ENCODE measurements at regions not wholly inside any gene's neighbourhood (a gene's known extent, or its start where the extent isn't known, plus 50 kb on each side); places are given as distances from the start of the nearest gene placed in this dataset.

GRCh38 chr6:23655525-23655924, 470.5 kb upstream of the NRSN1 start:
- no peak overlapping the region for H3K4me3 ChIP-seq
- H3K27ac ChIP-seq = no peak overlapping the region
- intact Hi-C loops (cut with DNase I; ENCODE audit: low total_unique reads) = no loop called here
- no peaks in the 10 kb centered on the region for H3K4me1 ChIP-seq
- H3K36me3 ChIP-seq = no peaks in the 10 kb centered on the region
- H3K27me3 ChIP-seq = no peaks in the 10 kb centered on the region
- H3K9me3 ChIP-seq = no peaks in the 10 kb centered on the region
- TF ChIP-seq EP300 (IDR thresholded peaks at IDR 0.05) (no peak), POLR2AphosphoS5 (IDR thresholded peaks at IDR 0.05) (no peak), POLR2A (IDR thresholded peaks at IDR 0.05) (no peak), CTCF (IDR thresholded peaks at IDR 0.05) (no peak)
- DNase-seq = peak in 1 of 2 donors; percentile 64
- WGBS, 5 donors = 59 to 77% (median 68%) methylated on average over 3 of the region's 3 CpGs

GRCh38 chr6:23656255-23657194, 469.5 kb upstream of the NRSN1 start:
- intact Hi-C loops (cut with DNase I; ENCODE audit: low total_unique reads) = no loop called here
- Histone ChIP-seq H3K4me1 (no peaks in the 10 kb centered on the region), H3K27ac (no peak overlapping the region), H3K27me3 (no peaks in the 10 kb centered on the region), H3K36me3 (no peaks in the 10 kb centered on the region), H3K4me3 (no peak overlapping the region), H3K9me3 (no peaks in the 10 kb centered on the region)
- WGBS, 5 donors = 76 to 83% (median 81%) methylated on average over 14 of the region's 14 CpGs
- peak in 1 of 2 donors; percentile 39 for DNase-seq
- TF ChIP-seq CTCF (IDR thresholded peaks at IDR 0.05) (no peak), POLR2AphosphoS5 (IDR thresholded peaks at IDR 0.05) (no peak), POLR2A (IDR thresholded peaks at IDR 0.05) (no peak), EP300 (IDR thresholded peaks at IDR 0.05) (no peak)

- Histone ChIP-seq H3K4me1 (no peaks in the 10 kb centered on the region), H3K27ac (no peak overlapping the region), H3K4me3 (no peak overlapping the region), H3K36me3 (no peaks in the 10 kb centered on the region), H3K27me3 (no peaks in the 10 kb centered on the region), H3K9me3 (no peaks in the 10 kb centered on the region)
- TF ChIP-seq POLR2A (IDR thresholded peaks at IDR 0.05) (no peak), CTCF (IDR thresholded peaks at IDR 0.05) (no peak), POLR2AphosphoS5 (IDR thresholded peaks at IDR 0.05) (no peak), EP300 (IDR thresholded peaks at IDR 0.05) (no peak)
- 12 to 20% (median 20%) methylated on average over 2 of the region's 2 CpGs for WGBS, 5 donors
- peak in 1 of 2 donors; percentile 75 for DNase-seq
- intact Hi-C loops (cut with DNase I; ENCODE audit: low total_unique reads) = no loop called here
These were observed 466.9 kb upstream of the NRSN1 start for GRCh38 chr6:23659125-23659524.

GRCh38 chr6:23661549-23661948, 464.5 kb upstream of the NRSN1 start:
- TF ChIP-seq POLR2A (IDR thresholded peaks at IDR 0.05) = no peak
- TF ChIP-seq CTCF (IDR thresholded peaks at IDR 0.05) = no peak
- TF ChIP-seq POLR2AphosphoS5 (IDR thresholded peaks at IDR 0.05) = no peak
- no peak for TF ChIP-seq EP300 (IDR thresholded peaks at IDR 0.05)
- no peak for DNase-seq
- Histone ChIP-seq H3K27ac (no peak overlapping the region), H3K4me1 (no peaks in the 10 kb centered on the region), H3K4me3 (no peak overlapping the region), H3K9me3 (peaks cover 0 to 6% (median 2%) of the 10 kb centered on the region in 4 donors), H3K36me3 (no peaks in the 10 kb centered on the region), H3K27me3 (no peaks in the 10 kb centered on the region)
- WGBS, 5 donors = 87 to 96% (median 91%) methylated on average over 4 of the region's 4 CpGs
- intact Hi-C loops (cut with DNase I; ENCODE audit: low total_unique reads) = no loop called here

Data from stomach (tissue), 8 donors.